Upper lobe of right lung (tissue), 1 donor: ENCODE measurements at regions not wholly inside any gene's neighbourhood (a gene's known extent, or its start where the extent isn't known, plus 50 kb on each side); places are given as distances from the start of the nearest gene placed in this dataset.

Source experiments
- ATAC-seq: fragments of 200-7000 bp; cut with Tn5 transposase; one replicate; pipeline ENCODE4 v1.9.1; 2020; ENCODE audit warnings: mild to moderate bottlenecking, moderate library complexity
- DNase-seq: peaks from one replicate; pipeline ENCODE4 v3.0.0-alpha.2; 2020
- H3K27ac ChIP-seq: fragments of 200-600 bp; one replicate; pipeline ENCODE4 v1.8.0; 2022
- H3K27me3 ChIP-seq: fragments of 200-600 bp; one replicate; pipeline ENCODE4 v1.8.0; 2022; ENCODE audit warnings: mild to moderate bottlenecking
- H3K36me3 ChIP-seq: fragments of 200-600 bp; one replicate; pipeline ENCODE4 v1.8.0; 2022
- H3K4me1 ChIP-seq: fragments of 200-600 bp; one replicate; pipeline ENCODE4 v1.8.0; 2022
- H3K4me3 ChIP-seq: fragments of 200-600 bp; one replicate; pipeline ENCODE4 v1.8.0; 2022; ENCODE audit warnings: mild to moderate bottlenecking
- H3K9me3 ChIP-seq: fragments of 200-600 bp; one replicate; pipeline ENCODE4 v1.8.0; 2022
- intact Hi-C: fragments of 100-400 bp; cut with DNase I; formaldehyde crosslinking; loops from one replicate; pipeline ENCODE4 v1.11.0; 2022
- TF ChIP-seq, protein P1 (sequence below): fragments of 200-600 bp; IDR thresholded peaks from one replicate; pipeline ENCODE4 v1.8.0; 2022; ENCODE audit warnings: antibody characterized with exemption
- donor health status: DM: no; HTN: yes; CAD: no; lungs with severe emphysema.

DNA sequence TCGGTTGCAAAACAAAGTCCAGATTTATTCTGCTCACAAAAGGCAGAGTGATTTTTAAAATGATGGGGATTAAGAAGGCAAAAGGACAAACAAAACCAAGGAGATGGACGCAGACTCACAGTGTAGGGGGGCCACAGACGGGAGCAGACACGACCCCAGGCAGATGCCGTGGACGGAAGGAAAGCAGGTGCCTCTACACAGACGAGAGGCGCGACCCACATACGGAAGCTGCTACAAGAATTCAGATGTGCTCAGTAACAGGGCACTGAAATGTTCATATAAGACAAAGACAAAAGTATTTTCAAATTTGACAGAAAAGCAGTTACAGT lies 148.9 kb downstream of the BRD1 start:
- Histone ChIP-seq H3K4me3 (no peak overlapping the region), H3K27me3 (peaks cover 20% of the 10 kb centered on the region), H3K4me1 (no peaks in the 10 kb centered on the region), H3K36me3 (no peaks in the 10 kb centered on the region), H3K27ac (no peak overlapping the region), H3K9me3 (no peaks in the 10 kb centered on the region)
- intact Hi-C loops = no loop called here
- no peak for ATAC-seq
- TF ChIP-seq, protein P1, sequence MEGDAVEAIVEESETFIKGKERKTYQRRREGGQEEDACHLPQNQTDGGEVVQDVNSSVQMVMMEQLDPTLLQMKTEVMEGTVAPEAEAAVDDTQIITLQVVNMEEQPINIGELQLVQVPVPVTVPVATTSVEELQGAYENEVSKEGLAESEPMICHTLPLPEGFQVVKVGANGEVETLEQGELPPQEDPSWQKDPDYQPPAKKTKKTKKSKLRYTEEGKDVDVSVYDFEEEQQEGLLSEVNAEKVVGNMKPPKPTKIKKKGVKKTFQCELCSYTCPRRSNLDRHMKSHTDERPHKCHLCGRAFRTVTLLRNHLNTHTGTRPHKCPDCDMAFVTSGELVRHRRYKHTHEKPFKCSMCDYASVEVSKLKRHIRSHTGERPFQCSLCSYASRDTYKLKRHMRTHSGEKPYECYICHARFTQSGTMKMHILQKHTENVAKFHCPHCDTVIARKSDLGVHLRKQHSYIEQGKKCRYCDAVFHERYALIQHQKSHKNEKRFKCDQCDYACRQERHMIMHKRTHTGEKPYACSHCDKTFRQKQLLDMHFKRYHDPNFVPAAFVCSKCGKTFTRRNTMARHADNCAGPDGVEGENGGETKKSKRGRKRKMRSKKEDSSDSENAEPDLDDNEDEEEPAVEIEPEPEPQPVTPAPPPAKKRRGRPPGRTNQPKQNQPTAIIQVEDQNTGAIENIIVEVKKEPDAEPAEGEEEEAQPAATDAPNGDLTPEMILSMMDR = no peak
- DNase-seq = no peak

DNA sequence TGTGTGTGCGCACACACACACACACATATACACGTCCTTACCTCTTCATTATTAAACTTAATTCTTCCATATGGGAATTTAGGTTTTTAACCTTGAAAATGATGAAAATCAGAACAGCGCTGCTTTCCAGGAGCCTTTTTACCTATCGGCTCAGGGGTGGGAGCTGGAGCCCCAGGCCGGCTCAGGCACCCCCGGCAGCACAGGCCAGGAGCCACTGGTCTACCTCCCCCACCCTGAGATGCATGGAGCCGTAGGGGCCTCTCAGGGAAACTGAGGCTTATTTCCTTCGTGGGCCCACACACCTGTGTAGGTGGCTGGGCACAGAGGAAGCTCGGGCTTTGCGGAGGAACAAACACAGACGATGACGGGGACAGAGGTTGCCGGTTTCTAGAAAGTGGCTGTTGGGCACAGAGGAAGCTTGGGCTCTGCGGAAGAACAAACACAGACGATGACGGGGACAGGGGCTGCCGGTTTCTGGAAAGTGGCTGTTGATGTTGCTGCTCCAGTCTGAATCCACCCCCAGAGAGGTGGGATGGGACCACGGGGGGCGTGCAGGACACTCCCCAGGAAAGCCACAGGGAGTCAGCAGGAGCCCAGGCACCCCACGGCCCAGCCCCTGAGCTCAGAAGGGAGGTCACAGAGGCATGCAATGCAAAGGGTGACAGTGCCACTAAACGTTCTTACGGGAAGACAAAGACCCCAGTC lies 149.4 kb downstream of the BRD1 start:
- Histone ChIP-seq H3K27me3 (peaks cover 22% of the 10 kb centered on the region), H3K9me3 (no peaks in the 10 kb centered on the region), H3K27ac (no peak overlapping the region), H3K4me3 (no peak overlapping the region), H3K4me1 (no peaks in the 10 kb centered on the region), H3K36me3 (no peaks in the 10 kb centered on the region)
- ATAC-seq = no peak
- intact Hi-C loops = no loop called here
- no peak for DNase-seq
- TF ChIP-seq, protein P1 = no peak

DNA sequence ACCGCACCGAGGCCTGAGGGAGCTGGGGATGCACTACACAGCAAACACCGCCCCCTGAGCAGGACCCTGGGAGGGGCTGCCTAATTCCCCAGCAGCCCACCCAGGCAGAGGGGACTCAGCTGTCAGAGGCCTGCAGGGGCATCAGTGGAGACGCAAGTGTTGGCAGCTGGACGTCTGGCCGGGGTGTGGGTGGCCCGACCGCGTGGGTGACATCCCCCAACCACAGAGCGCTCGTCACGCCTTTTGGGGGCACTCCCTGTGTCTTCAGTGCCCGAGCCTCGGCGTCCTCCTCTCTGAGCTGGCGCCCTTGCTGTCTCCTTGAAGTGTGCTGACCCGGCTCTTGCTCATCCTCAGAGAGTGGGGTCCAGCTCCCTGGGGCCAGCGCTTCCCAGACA lies 150.2 kb downstream of the BRD1 start:
- Histone ChIP-seq H3K36me3 (no peaks in the 10 kb centered on the region), H3K27ac (no peak overlapping the region), H3K4me1 (no peaks in the 10 kb centered on the region), H3K9me3 (no peaks in the 10 kb centered on the region), H3K4me3 (no peak overlapping the region), H3K27me3 (peaks cover 22% of the 10 kb centered on the region)
- intact Hi-C loops = no loop called here
- ATAC-seq (no peak), DNase-seq (no peak)
- TF ChIP-seq, protein P1 = no peak

DNA sequence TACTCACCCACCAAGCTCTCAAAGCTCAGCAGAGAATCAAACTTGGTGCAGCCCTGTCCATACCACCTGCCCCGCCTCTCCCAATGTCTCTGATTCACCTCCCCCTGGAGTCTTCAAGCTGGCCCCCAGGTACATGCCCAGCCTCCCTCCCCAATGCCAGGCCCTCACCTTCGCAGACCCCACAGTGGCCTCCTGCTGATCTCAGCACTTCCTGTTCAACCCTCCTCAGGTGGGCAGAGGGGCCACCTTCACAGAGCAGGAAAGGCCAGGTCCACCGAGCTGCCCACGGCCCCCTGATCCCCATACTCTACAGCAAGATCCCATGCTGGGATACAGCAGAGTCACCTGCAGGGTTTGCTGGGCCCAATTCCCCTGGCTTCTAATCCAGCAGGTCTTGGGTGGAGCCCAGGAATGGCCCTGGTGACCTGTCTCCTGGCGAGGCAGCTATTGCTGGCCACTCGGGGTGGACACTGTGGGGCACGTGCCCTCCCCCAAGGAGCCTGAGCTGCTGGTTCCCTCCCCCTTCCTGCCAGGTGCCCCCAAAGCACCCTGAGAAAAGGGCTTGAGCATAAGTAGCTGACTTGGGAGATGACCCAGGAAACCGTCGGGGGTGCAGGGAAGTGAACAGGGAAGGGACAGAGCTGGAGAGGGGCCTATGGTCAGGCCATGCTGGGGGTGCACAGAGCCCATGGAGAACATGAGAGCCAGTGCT lies 150.7 kb downstream of the BRD1 start:
- TF ChIP-seq, protein P1 = no peak
- DNase-seq (no peak), ATAC-seq (peak; percentile 17)
- no peaks in the 10 kb centered on the region for H3K9me3 ChIP-seq
- H3K4me3 ChIP-seq = no peak overlapping the region
- no peaks in the 10 kb centered on the region for H3K4me1 ChIP-seq
- H3K27me3 ChIP-seq = peaks cover 24% of the 10 kb centered on the region
- no peak overlapping the region for H3K27ac ChIP-seq
- intact Hi-C loops = no loop called here
- no peaks in the 10 kb centered on the region for H3K36me3 ChIP-seq

DNA sequence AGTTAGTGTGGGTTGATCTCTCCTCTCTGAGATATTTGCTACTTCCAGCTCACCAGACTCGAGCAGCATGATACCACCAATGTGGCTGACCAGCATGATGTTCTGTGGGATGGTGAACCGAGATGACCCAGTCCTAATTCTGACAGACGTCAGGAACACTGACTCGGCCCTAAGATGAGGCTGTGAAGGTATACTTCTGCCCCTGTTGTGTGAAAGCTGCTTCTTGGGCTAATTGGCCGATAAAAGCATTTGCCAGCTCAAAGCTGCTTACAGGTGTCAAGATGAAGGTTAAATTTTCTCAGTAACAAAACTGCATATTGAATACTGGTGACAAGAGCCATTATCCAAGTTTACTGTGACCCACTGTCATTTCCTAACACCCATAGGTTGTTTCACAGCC lies 151.4 kb downstream of the BRD1 start:
- H3K27me3 ChIP-seq = peaks cover 31% of the 10 kb centered on the region
- intact Hi-C loops = no loop called here
- TF ChIP-seq, protein P1 = no peak

More for the DNA sequence above, 151.4 kb downstream of the BRD1 start:
- no peaks in the 10 kb centered on the region for H3K9me3 ChIP-seq
- no peak for DNase-seq
- ATAC-seq = no peak
- no peaks in the 10 kb centered on the region for H3K36me3 ChIP-seq
- no peak overlapping the region for H3K27ac ChIP-seq
- H3K4me1 ChIP-seq = peaks cover 2% of the 10 kb centered on the region
- no peak overlapping the region for H3K4me3 ChIP-seq
